ENCODE measurements at regions not wholly inside any gene's neighbourhood (a gene's known extent, or its start where the extent isn't known, plus 50 kb on each side); places are given as distances from the start of the nearest gene placed in this dataset.
"Not testable (repeated sequence)": the region's sequence is repeated elsewhere in the genome, so short reads cannot be mapped to it uniquely, and the experiment has no call there.

DNA sequence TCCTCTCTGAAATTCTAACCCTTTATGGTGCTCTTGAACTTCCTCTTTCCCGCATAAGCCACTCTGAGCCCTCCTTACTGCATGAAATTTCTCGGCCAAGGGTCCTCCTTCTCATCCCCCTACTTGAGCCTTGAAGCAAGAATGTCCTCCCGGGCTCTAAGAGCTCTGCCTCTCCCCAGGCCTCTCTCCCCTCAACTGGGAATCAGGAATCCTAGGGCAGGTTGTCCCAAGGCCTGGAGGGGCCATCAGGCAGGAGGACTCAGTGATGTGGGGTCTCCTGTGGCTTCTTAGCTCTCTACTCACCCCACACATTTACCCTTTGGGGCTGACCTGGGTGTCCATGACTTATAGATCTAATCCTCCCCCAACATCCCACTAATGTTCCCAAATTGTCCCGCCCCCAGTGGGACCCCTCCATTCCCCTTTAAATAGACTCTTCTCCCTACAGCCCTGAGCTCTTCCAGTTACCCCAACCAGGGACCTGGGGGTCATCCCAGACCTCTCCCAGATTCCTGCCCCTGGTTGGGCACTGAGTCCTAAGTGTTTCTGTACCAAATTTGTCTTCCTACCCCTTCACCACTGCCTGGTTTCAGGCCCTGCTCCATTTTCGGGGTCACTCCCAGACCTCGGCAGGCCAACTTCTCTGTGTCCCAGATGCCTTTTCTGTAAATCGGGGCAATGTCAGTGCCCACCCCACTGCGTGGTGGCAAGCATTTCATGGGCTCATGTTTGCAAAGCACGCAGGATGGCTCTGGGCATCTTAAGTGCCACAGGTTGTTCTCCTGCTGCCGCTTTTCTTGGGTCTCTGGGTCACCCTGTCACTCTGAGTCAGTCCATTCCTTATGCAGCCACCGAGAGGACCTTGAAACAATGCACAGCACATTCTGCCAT is 171.2 kb downstream of the ASB1 start:
- DNase-seq (ENCODE audit: low read depth in 2 of 2, low spot score in 1 of 2) = no peak

DNA sequence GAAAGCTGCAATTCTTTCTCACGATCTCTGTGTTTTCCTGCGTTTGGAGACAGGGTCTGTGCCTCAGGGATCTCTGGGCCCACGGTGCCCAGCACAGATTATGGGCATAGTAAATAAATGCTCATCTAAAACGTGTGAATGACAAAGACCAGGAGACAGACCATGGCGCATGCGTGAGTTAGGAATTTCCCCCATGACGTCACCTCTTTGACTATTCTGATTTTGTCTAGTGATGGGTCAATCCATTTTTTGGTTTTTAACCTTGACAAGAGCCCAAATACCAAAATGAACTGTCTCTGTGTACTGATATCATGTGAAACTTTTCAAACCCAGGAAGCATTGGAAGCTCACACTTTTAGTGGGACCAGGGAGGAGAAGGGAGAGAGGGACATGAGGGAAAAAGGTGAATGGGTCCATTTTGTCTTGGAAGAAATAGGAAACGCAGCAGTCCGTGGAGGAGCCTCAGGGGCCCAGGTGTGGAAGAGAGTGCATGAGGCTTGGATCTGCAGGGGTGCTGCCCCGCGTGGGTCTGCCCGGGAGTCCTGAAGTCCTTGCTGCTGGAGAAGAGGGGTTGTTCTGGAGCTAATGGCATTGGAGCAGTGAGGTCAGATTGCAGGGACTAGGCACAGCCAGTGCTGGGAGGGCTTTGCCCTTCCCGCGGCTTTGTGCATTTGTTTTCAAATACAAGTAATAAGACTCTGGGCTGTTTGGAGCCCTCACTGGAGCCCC is 172.2 kb downstream of the ASB1 start:
- no peak for DNase-seq (ENCODE audit: low read depth in 2 of 2, low spot score in 1 of 2)

DNA sequence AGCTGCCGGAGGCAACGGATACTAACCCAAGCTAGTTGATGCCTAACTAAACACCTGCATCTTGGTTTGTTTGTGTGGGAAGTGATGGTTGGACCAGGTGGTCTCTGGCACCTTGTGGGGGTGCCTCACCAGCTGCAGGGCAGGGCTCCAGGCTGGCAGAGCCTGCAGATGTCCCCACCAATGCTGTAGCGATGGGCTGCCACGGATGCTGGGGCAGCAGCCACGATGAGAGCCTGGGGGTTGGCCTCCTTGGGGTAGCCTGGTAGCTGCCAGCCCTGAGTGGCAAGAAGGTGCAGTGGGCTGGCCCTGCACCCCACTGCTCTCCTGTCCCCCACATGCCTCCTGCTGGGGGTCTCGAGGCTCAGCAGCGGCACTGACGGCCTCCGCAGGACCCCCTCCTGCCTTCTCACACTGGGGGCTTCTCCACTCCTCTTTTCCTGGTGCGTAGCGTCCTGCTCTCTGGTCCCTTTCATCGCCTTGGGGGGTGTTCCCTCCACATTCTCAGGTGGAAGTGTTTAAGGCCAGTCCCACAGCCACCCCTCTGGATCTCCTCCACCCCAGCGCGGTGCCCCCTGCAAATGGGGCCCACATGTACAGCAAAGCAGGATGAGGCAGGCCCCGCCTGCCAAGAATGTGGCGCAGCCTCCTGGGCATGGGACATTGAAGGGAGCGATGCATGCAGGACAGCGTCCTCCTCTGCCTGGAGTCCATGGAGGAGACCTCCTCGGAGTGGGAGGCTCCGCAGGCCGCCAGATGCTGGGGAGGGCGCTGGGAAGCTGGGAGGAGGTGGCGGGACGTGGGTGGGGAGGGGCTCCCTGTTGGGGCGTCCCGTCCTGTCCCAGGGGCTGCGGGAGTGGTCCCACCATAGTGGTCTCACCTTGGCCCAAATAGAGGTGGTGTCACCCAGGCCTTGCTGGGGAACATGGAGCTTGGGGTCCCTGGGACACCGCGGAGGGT is 173.1 kb downstream of the ASB1 start:
- no peak for DNase-seq (ENCODE audit: low read depth in 2 of 2, low spot score in 1 of 2)

DNA sequence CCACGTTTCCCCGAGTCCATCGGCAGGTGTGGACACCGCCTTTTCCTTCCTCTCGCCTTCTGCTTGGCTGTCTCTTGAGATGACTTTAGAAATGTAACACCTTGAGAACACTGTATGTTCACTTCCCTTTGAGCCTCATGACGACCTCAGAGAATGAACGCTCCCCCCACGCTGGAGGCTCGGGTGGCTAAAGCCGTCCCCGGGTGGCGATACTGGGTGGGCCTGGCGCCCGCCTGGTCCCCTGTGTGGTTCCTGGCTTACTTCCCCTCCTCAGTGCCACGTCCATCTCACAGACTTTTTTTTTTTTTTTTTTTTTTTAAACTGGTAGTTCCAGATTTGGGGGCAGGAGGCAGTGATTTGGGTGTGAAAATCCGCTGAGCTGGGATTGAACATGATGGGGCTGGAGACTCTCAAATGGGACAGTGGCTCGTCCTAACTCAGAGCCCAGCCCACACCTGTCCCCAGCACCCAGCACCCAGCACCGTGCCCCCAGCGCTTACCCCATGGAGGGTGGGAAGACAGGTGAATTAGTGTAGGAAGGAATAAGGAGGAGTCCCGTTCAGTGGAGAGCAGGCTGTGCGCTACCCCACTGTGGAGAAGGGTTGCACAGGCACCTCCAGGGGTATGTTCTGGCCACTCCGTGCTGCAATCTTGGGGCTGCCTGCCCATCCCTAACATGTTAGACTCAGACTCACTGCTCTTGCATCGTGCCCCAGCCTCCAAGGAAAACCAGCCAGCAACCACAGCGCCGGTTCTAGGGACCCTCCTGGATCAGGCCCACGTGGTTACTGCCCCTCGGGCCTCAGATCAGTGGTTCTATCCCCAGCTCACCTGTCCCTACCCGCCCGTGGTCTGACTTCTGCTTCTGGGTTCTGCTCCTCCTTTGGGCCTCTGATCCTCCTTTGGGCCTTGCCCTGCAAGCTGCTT is 174.0 kb downstream of the ASB1 start:
- DNase-seq (ENCODE audit: low read depth in 2 of 2, low spot score in 1 of 2) = no peak

DNA sequence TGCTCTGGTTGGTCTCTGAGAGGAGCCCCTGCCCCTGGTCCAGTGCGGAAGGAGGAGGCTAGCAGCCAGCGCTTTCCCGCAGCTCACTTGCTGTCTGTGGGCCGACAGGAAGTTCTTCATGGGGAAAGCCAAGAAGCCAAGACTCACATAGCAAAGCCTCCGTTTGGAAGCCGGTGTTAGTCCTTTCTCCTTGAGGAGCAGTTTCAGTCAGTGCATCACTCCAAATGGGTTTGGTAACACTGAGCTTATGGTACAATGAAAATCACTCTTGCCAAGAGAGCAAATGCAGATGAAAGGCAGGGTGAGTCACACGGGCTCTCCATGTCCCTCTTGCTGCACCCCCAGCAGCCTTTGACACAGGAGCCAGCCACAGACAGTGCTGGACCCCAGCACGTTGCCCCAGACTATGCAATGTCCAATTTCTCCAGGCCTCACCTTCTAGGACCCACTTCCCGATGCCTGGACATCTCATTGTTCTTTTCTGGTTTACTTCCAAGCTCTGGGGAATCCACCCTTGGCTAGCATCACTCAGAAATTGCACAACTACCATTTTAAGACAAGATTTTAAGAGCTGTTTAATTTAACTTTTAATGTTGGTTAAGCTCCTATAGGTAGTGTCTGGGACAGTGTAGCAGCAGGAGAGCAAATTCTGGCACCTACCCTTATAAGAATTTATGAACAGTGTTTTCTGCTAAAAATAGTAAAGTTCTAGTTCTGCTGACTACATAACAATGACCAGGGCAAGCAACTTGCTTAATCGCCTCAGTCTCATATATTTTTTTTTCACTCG is 174.9 kb downstream of the ASB1 start:
- DNase-seq (ENCODE audit: low read depth in 2 of 2, low spot score in 1 of 2) = no peak

DNA sequence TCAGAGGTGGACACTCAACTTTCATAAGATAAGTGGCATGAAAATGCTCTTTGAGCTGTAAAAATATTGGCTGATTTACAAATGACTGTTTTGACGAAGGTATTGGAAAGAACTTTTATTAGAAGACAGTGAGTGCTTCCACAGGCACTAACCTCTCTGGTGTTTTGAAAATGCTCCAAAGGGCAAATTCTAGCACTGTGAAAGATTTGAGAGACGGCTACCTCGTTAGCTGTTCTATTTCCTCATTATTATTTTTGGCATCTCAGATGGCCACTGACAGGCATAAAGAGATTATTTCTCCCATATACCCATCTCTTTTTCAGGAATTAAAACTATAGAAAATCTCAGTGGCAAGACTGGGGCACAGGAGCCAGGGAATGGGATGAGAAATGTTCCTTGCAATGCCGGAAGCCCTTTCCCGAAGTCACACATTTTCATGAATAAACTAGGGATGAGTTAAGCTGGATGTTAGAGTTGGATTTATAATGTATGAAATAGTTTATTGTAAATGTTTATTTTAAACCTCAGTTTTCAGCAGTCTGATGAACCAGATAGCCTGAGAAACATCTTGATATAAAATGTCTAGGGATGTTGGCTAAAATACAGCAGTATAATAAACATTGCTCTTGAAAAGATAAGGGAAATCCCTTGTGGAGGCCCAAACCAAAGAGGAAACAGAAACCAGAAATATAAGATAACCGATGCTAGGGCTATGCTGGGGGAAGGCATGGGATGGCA is 175.7 kb downstream of the ASB1 start:
- no peak for DNase-seq (ENCODE audit: low read depth in 2 of 2, low spot score in 1 of 2)

DNA sequence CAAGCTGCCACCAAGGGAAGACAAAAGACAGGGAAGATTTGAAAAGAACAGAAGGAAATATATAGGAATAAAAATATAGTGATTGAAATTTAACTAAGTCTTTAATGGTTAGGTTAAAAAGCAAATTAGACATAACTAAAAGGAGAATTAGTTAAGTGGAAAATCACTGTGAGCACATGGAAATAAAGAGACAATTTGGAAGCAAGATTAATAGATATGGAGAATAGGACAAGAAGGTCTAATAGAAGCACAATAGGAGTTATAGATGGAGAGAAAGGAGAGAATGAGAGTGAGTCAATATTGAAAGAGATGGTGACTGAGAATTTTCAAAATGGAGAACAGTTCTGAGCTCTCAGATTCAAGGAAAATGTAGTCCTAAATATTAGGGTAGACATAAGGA is 176.9 kb downstream of the ASB1 start:
- no peak for DNase-seq (ENCODE audit: low read depth in 2 of 2, low spot score in 1 of 2)

DNA sequence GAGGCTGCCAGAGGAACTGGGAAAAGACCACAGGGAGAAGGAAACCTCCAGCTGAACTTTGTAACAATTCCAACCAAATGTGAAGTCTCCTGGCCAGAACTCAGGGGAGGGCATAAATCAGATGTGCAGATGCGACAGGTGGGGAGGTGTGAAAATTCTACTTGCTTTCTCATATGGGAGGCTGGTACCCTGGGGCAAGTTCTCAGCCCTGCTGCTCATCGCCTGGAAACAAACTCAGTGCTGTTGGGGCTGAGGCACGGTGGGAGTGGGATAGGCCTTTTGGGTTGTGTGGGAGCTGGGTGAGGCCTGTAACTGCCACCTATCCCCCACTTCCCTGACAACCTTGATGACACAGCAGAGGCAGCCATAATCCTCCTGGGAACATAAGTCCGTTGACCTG is 179.6 kb downstream of the ASB1 start:
- DNase-seq (ENCODE audit: low read depth in 2 of 2, low spot score in 1 of 2) = no peak

DNA sequence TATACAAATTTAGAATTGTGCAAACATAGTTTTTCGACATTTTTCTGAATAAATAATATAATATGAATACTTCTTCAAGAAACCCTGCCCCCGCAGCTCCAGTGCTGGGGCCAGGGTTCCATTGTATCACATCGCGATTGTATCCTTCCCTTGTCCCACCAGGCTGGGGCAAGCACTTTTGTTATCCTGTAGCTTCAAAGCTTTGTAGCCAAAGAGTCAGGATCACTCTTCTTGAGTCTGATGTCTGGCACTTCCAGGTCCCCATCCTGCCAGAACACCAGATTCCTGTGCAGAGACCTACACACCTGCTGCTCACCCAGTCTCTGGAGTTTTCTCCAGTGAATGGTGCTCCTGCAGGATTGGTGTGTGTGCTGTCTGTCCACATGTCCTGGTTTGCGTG is 186.9 kb downstream of the ASB1 start:
- DNase-seq (ENCODE audit: low read depth in 2 of 2, low spot score in 1 of 2) = no peak

DNA sequence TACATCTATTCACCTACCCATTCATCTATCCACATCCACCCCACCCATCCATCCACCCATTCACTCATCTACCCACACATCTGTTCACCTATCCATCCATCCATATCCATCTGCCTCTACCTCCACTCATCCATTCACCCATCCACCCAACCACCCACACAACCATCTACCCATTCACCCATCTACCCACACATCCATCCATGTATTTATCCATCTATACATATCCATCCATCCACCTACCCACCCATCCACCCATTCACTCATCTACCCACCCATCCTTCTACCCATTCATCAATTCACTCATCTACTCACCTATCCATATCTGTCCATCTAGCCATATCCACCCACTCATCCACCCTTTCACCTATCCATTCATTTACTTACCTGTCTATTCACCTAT is 187.6 kb downstream of the ASB1 start:
- DNase-seq (ENCODE audit: low read depth in 2 of 2, low spot score in 1 of 2) = no peak

DNA sequence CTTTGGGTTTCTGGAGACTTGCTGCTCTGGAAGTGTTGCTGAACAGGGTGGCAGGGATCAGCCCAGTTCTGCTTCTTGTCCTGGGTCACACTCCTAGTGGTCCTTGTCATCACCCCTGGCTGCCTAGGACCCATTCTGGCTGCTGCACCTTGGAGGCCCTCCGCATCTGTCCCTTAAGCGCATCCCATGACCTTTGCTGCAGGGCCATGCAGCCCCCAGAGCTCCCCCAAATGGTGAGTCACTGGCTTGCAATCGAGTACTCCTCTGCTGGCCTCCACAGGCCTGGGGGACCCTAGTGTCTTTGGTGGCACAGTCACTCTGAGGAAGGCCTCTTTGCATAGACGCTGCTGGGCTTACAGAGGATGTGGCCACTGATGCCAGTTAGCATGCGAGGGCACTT is 188.5 kb downstream of the ASB1 start:
- no peak for DNase-seq (ENCODE audit: low read depth in 2 of 2, low spot score in 1 of 2)

DNA sequence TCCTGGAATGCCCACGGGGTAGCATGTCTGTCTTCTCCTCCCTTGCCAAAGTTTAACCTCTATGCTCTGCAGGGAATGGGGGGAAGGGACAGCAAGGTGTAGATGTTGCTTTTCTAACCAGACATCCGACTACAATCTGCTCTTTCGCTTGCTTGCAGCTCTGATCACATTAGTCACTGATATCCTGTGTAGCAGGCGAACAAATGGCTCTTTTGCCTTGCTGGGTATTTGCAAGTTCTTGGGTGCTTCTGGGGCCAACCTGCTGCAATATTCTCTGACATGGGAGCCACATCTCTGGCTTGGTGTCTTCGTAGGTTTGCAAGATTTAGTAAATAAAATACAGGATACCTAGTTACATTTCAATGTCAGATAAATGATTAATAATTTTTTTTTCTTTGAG is 190.0 kb downstream of the ASB1 start:
- no peak for DNase-seq (ENCODE audit: low read depth in 2 of 2, low spot score in 1 of 2)

DNA sequence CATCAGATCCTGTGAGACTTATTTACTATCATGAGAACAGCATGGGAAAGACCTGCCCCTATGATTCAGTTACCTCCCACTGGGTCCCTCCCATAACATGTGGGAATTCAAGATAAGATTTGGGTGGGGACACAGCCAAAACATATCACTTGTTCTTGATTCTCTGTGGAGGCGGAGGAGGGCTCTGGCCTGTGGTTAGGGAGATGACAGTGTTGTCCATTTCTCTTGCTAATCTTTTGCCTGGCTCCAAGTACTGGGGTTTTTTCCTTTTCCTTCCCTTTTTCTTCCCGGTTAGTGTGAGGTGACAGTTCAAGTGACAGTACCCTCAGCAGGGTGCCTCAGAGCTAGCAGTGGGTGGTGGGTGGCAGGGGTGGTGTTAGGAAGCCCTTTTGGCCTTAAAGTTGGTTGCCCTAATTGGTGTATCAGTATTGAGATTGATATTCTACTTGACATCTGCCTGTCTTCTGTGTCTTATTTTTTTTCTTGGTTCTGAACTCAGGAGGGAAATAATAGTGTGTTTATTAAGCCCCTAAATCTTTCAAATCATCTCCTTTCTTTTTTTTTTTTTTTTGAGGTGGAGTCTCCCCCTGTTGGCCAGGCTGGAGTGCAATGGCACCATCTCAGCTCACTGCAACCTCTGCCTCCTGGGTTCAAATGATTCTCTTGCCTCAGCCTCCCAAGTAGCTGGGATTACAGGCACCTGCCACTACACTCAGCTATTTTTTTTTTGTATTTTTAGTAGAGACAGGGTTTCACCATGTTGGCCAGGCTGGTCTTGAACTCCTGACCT is 192.0 kb downstream of the ASB1 start:
- DNase-seq (ENCODE audit: low read depth in 2 of 2, low spot score in 1 of 2) = not testable (repeated sequence)

DNA sequence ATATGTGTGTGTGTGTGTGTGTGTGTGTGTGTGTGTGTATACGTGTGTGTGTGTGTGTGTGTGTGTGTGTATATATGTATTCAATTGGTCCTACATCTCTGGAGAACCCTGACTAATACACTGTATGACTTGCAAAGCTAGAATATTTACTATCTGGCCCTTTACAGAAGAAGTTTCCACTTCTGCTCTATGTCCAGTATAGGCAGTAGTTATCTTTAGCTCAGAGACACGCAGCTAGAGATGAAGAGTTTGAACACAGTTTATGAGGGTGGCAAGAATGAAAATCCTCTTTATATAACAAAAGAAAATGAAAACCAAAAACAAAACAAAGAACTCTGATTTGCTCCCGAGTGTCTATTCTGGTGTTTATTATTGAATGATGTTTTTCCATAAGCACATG is 201.2 kb downstream of the ASB1 start:
- DNase-seq (ENCODE audit: low read depth in 2 of 2, low spot score in 1 of 2) = no peak

DNA sequence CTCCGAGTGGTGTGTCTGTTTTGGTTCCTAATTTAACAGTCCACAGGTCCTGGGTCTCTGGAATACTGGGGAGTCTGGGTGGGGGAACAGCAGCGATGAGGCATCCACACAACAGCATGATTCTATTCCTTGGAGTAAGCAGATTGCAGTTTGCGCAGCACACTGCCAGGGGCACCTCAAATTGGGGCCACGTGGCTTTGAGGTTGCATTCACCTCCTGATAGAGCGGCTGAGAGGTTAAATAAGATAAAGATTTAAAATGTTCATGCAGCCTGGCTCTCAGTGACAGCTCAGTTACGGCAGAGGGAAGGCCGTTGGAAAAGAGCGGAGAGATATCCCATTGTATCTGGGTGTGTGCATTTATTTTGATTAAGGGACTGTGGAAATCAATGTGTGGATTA is 202.3 kb downstream of the ASB1 start:
- DNase-seq (ENCODE audit: low read depth in 2 of 2, low spot score in 1 of 2) = no peak

DNA sequence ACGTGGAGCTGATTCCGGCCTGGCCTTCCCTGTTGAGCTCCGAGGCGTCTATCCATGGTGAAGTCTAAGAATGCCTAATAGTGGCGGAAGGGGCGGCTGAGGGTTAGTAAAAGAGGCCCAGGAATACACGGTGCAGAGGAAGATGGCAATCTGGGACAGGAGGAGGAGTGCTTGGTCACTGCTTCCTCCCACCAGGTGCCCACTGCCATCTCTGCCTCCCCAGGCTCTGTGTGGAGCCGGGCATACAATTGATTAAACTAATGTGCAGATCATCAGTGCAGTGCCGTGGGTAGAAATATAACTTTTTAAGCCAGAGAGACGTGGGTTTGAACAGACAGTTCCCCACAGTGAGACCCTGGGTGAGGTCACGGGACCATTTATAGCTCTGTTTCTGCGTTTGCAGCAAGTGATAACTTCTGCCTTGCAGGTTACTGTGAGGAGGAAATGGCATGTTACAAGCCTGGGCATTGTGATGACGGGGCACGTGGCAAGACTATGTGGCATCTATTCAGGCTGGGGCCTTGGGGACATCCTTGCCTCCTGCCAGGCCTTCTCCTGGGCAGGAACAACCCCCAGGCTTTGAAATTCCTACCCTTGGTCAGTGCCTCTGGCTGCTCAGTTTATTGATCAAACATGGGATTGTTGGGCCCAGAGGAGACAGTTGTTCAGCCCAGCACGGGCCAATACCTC is 204.9 kb downstream of the ASB1 start:
- no peak for DNase-seq (ENCODE audit: low read depth in 2 of 2, low spot score in 1 of 2)
